Gastroesophageal sphincter (tissue), 4 donors: ENCODE measurements at regions not wholly inside any gene's neighbourhood (a gene's known extent, or its start where the extent isn't known, plus 50 kb on each side); places are given as distances from the start of the nearest gene placed in this dataset.
"Not testable (repeated sequence)": the region's sequence is repeated elsewhere in the genome, so short reads cannot be mapped to it uniquely, and the experiment has no call there.

Source experiments
- ATAC-seq: fragments of 150-250 bp; one replicate; pipeline ENCODE4 v1.9.1; 2016; ENCODE audit warnings: mild to moderate bottlenecking, moderate library complexity
- H3K27ac ChIP-seq, 4 donors: fragments of 200-600 bp; sonication (generic) in 3 of 4; 1 replicate in 3 of 4; 2 replicates in 1 of 4; pipeline ENCODE4 v1.5.1; 2016 to 2019
- H3K27me3 ChIP-seq: fragments of 200-600 bp; sonication (generic); one replicate; pipeline ENCODE4 v1.5.1; 2019
- H3K36me3 ChIP-seq, 2 donors: fragments of 200-600 bp; sonication (generic); one replicate each; pipeline ENCODE4 v1.5.1; 2019; ENCODE audit warnings: control low read depth in 1 of 2
- H3K4me1 ChIP-seq, 3 donors: fragments of 200-600 bp; sonication (generic); 1 replicate in 2 of 3; 2 replicates in 1 of 3; pipeline ENCODE4 v1.5.1; 2016 to 2019; ENCODE audit warnings: control low read depth in 2 of 3
- H3K4me3 ChIP-seq, 2 donors: fragments of 200-600 bp; sonication (generic); one replicate each; pipeline ENCODE4 v1.5.1; 2019; ENCODE audit warnings: mild to moderate bottlenecking in 1 of 2, moderate library complexity in 1 of 2
- H3K9me3 ChIP-seq, 3 donors: fragments of 200-600 bp; sonication (generic); one replicate each; pipeline ENCODE4 v1.5.1; 2017 to 2019; ENCODE audit warnings: control low read depth in 2 of 3
- CTCF ChIP-seq, 4 experiments: fragments of 200-600 bp in 2 of 4; fragments of 450-650 bp in 2 of 4; sonication (generic) in 1 of 4; IDR thresholded peaks; one replicate each; pipeline ENCODE4 v1.5.1; 2017 to 2019; ENCODE audit warnings: antibody characterized with exemption in 4 of 4, mild to moderate bottlenecking in 2 of 4, moderate library complexity in 2 of 4
- EP300 ChIP-seq: sonication (generic); formaldehyde crosslinking; IDR thresholded peaks from one replicate; pipeline ENCODE4 v1.6.1; 2017; ENCODE audit warnings: antibody characterized with exemption, mild to moderate bottlenecking
- POLR2A ChIP-seq, 2 donors: fragments of 450-650 bp; IDR thresholded peaks; one replicate each; pipeline ENCODE4 v1.6.1; 2017; ENCODE audit warnings: antibody characterized with exemption in 2 of 2, mild to moderate bottlenecking in 2 of 2, moderate library complexity in 1 of 2
- POLR2AphosphoS5 ChIP-seq: sonication (generic); formaldehyde crosslinking; IDR thresholded peaks from one replicate; pipeline ENCODE4 v1.6.1; 2017; ENCODE audit warnings: antibody characterized with exemption
- WGBS, 2 donors: methylation state at CpG; one replicate each; pipeline ENCODE4 v1.1.5; 2018; ENCODE audit warnings: low coverage in 1 of 2; 5-methylcytosine and 5-hydroxymethylcytosine counted together

GRCh38 chr4:81675791-81676393 is 204.2 kb upstream of the RASGEF1B start:
- no peaks in the 10 kb centered on the region for H3K4me1 ChIP-seq
- peak; percentile 84 for ATAC-seq
- 54 to 58% methylated on average over 6 to 7 of the region's 7 CpGs for whole genome bisulfite sequencing, 2 donors

GRCh38 chr4:81673961-81674360 is 202.3 kb upstream of the RASGEF1B start:
- Histone ChIP-seq H3K9me3 (no peaks in the 10 kb centered on the region), H3K27ac (no peak overlapping the region), H3K4me1 (no peaks in the 10 kb centered on the region), H3K36me3 (no peaks in the 10 kb centered on the region), H3K4me3 (no peak overlapping the region), H3K27me3 (no peaks in the 10 kb centered on the region)
- WGBS, 2 donors = 69 to 74% methylated on average over 3 to 4 of the region's 4 CpGs
- no peak for ATAC-seq
- TF ChIP-seq CTCF (IDR thresholded peaks at IDR 0.05) (no peak), POLR2A (IDR thresholded peaks at IDR 0.05) (no peak), EP300 (no peak), POLR2AphosphoS5 (no peak)

More at GRCh38 chr4:81675791-81676393, 204.2 kb upstream of the RASGEF1B start:
- Histone ChIP-seq H3K36me3 (no peaks in the 10 kb centered on the region), H3K27me3 (no peaks in the 10 kb centered on the region), H3K4me3 (no peak overlapping the region), H3K27ac (no peak overlapping the region), H3K9me3 (no peaks in the 10 kb centered on the region)
- no peak for TF ChIP-seq POLR2A (IDR thresholded peaks at IDR 0.05)
- no peak for TF ChIP-seq POLR2AphosphoS5
- TF ChIP-seq CTCF (IDR thresholded peaks at IDR 0.05) = no peak
- no peak for TF ChIP-seq EP300

GRCh38 chr4:81668328-81668727 is 196.6 kb upstream of the RASGEF1B start:
- not testable (repeated sequence) for H3K4me3 ChIP-seq, H3K4me1 ChIP-seq, H3K27ac ChIP-seq, H3K36me3 ChIP-seq, H3K27me3 ChIP-seq, ATAC-seq, H3K9me3 ChIP-seq
- 64 to 86% methylated on average over 1 to 5 of the region's 7 CpGs for WGBS, 2 donors

GRCh38 chr4:81667539-81667938 is 195.8 kb upstream of the RASGEF1B start:
- no peaks in the 10 kb centered on the region for H3K9me3 ChIP-seq
- no peaks in the 10 kb centered on the region for H3K36me3 ChIP-seq
- peaks cover 0 to 10% (median 0%) of the 10 kb centered on the region in 3 donors for H3K4me1 ChIP-seq
- 69 to 76% methylated on average over 1 to 2 of the region's 2 CpGs for WGBS, 2 donors
- no peak overlapping the region for H3K4me3 ChIP-seq
- H3K27me3 ChIP-seq = no peaks in the 10 kb centered on the region
- no peak for TF ChIP-seq POLR2AphosphoS5
- no peak for TF ChIP-seq POLR2A (IDR thresholded peaks at IDR 0.05)
- no peak for TF ChIP-seq EP300
- TF ChIP-seq CTCF (IDR thresholded peaks at IDR 0.05) = no peak
- H3K27ac ChIP-seq = no peak overlapping the region
- no peak for ATAC-seq

GRCh38 chr4:81666491-81666890 is 194.8 kb upstream of the RASGEF1B start:
- H3K27ac ChIP-seq = no peak overlapping the region
- TF ChIP-seq EP300 (no peak), POLR2A (IDR thresholded peaks at IDR 0.05) (no peak)
- ATAC-seq = no peak
- H3K4me3 ChIP-seq = no peak overlapping the region
- H3K27me3 ChIP-seq = no peaks in the 10 kb centered on the region
- no peaks in the 10 kb centered on the region for H3K36me3 ChIP-seq
- peaks cover 0 to 10% (median 0%) of the 10 kb centered on the region in 3 donors for H3K4me1 ChIP-seq
- H3K9me3 ChIP-seq = no peaks in the 10 kb centered on the region

GRCh38 chr4:81665649-81666048 is 193.9 kb upstream of the RASGEF1B start:
- no peak overlapping the region for H3K4me3 ChIP-seq
- peaks cover 0 to 10% (median 0%) of the 10 kb centered on the region in 3 donors for H3K4me1 ChIP-seq
- no peak for ATAC-seq
- WGBS, 2 donors = no CpG with 5 or more reads among the region's 1 CpG
- H3K27ac ChIP-seq = no peak overlapping the region
- H3K36me3 ChIP-seq = no peaks in the 10 kb centered on the region
- H3K27me3 ChIP-seq = no peaks in the 10 kb centered on the region
- H3K9me3 ChIP-seq = no peaks in the 10 kb centered on the region
- TF ChIP-seq EP300 (no peak), POLR2A (IDR thresholded peaks at IDR 0.05) (no peak), CTCF (IDR thresholded peaks at IDR 0.05) (no peak), POLR2AphosphoS5 (no peak)
